HUES64 (cell line): ENCODE measurements at regions not wholly inside any gene's neighbourhood (a gene's known extent, or its start where the extent isn't known, plus 50 kb on each side); places are given as distances from the start of the nearest gene placed in this dataset.

Experiments
- H3K27ac ChIP-seq: 2 replicates; pipeline ENCODE4 v1.7.0; 2013; ENCODE audit warnings: low read depth, low read length, inconsistent platforms
- H3K27me3 ChIP-seq: 2 replicates; pipeline ENCODE4 v1.6.1; 2013; ENCODE audit warnings: mild to moderate bottlenecking, low read length; ENCODE audit not compliant: insufficient read depth
- H3K36me3 ChIP-seq: 2 replicates; pipeline ENCODE4 v1.6.1; 2013; ENCODE audit warnings: mild to moderate bottlenecking, low read length; ENCODE audit not compliant: insufficient read depth
- H3K4me1 ChIP-seq: 2 replicates; pipeline ENCODE4 v1.6.1; 2013; ENCODE audit warnings: mild to moderate bottlenecking, low read length, moderate library complexity; ENCODE audit not compliant: insufficient read depth
- H3K4me3 ChIP-seq: 2 replicates; pipeline ENCODE4 v1.5.1; 2013; ENCODE audit warnings: mild to moderate bottlenecking, low read length, moderate library complexity
- H3K9ac ChIP-seq: 2 replicates; pipeline ENCODE4 v1.6.1; 2013; ENCODE audit warnings: mild to moderate bottlenecking, low read depth, low read length
- H3K9me3 ChIP-seq: 2 replicates; pipeline ENCODE4 v1.6.1; 2013; ENCODE audit warnings: low read depth, low read length; ENCODE audit not compliant: insufficient read depth
- WGBS: fragments of 150-250, 120-280 bp; methylation state at CpG from one replicate; pipeline ENCODE4 v1.1.7; 2013; ENCODE audit warnings: missing lambda C conversion rate; 5-methylcytosine and 5-hydroxymethylcytosine counted together

DNA sequence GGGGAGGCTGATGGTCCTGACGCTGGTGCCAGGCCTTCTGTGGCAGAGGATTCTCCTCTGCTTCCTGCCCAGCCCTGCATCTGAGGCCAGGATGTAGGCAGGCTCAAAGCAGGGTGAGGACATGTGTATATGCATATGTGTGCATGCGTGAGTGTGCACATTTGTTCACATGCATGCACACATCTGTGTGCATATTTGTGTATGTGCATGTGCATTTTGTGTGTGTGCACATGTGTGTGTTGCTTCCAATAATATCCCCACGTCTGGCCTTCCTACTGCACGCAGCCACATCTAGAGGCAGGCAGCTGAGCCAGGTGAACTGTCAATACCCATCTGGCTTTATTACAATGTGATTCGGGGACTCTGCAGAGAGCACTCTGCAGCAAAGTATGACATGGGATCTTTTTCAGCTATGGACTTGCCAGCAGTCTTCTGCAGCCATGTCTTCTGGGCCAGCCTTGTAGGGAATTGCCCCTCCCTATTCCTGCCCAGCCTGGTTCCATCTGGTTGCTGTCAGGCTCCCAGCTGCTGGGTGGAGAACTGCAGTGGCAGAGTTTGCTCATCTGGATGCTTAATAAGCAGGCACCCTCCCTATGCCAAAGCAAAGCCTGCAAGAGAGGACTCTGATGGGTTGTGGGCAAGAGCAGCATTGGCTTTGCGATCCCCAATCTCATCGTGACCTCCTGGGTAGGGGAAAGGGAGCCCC lies 140.7 kb downstream of the PFKFB3 start:
- Histone ChIP-seq H3K9ac (no peak overlapping the region), H3K27me3 (no peaks in the 10 kb centered on the region), H3K9me3 (no peaks in the 10 kb centered on the region), H3K27ac (no peak overlapping the region), H3K4me3 (no peak overlapping the region), H3K36me3 (no peaks in the 10 kb centered on the region), H3K4me1 (no peaks in the 10 kb centered on the region)
- 95% methylated on average over 7 of the region's 7 CpGs for WGBS

DNA sequence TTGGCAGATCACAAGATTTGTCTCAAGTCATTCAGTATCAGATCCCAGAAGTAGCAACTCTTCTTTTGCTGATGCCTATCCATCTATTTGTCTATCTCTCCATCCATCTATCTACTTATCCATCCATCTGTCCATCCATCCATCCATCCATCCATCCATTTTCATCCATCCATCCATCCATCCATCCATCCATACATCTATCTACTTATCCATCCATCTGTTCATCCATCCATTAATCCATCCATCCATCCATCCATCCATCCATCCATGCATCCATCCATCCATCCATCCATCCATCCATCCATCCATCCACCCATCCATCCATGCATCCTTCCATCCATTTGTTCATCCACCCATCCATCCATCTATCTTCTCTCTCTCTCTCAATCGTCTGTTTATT lies 142.7 kb downstream of the PFKFB3 start:
- Histone ChIP-seq H3K27ac (no peak overlapping the region), H3K27me3 (no peaks in the 10 kb centered on the region), H3K36me3 (no peaks in the 10 kb centered on the region), H3K9me3 (no peaks in the 10 kb centered on the region), H3K4me1 (no peaks in the 10 kb centered on the region), H3K9ac (no peak overlapping the region), H3K4me3 (no peak overlapping the region)
- 97% methylated on average over 1 of the region's 1 CpG for WGBS

DNA sequence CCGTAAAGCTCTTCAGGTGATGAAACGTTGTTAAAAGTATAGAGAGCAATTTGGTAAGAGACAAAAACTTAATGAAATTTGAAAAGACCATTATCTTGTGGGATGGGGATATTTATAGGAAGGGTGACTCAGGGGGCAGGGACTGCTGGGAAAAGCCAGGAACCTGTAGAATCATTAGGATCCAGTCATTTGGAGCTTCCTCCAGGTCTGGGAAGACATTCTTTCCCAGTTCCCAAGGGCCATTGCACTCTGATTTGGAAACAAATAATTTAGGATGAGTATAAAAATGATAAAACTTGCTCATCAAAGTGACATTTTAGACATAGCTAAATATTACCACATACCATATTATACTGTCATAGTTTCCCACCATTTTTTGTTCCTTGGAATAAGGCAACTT lies 143.9 kb downstream of the PFKFB3 start:
- Histone ChIP-seq H3K36me3 (no peaks in the 10 kb centered on the region), H3K4me1 (no peaks in the 10 kb centered on the region; the same call in 1 of the 2 replicates), H3K4me3 (no peak overlapping the region), H3K9me3 (no peaks in the 10 kb centered on the region), H3K27ac (no peak overlapping the region), H3K27me3 (no peaks in the 10 kb centered on the region), H3K9ac (no peak overlapping the region)
- 89% methylated on average over 2 of the region's 2 CpGs for WGBS

DNA sequence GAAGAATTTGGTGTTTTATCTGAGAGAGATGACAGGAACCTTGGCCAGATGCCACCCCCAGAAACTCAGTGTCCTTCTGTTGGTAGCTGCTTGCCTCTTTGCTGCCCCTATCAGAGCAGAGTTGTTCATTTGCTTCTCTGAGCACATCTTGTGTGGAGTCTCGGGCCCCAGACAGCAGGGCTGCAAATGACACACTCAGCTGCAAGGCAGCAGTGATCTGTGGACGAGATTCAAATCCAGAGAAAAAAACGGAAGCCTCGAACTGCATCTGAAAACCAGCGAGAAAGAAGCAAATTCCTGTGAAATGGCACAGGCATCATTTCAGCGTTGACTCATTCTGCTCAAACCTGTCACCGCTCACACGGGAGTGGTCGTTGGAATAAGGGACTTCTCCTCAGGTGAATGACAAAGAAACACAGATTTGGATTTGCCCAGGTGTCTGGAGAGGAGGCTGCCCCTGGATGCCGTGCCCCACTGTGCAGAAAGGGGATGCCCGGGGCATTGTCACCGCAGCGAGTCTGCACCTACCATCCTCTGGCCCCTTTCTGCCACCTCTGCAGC lies 144.7 kb downstream of the PFKFB3 start:
- H3K9ac ChIP-seq, result no peak overlapping the region
- H3K27ac ChIP-seq, result no peak overlapping the region

DNA sequence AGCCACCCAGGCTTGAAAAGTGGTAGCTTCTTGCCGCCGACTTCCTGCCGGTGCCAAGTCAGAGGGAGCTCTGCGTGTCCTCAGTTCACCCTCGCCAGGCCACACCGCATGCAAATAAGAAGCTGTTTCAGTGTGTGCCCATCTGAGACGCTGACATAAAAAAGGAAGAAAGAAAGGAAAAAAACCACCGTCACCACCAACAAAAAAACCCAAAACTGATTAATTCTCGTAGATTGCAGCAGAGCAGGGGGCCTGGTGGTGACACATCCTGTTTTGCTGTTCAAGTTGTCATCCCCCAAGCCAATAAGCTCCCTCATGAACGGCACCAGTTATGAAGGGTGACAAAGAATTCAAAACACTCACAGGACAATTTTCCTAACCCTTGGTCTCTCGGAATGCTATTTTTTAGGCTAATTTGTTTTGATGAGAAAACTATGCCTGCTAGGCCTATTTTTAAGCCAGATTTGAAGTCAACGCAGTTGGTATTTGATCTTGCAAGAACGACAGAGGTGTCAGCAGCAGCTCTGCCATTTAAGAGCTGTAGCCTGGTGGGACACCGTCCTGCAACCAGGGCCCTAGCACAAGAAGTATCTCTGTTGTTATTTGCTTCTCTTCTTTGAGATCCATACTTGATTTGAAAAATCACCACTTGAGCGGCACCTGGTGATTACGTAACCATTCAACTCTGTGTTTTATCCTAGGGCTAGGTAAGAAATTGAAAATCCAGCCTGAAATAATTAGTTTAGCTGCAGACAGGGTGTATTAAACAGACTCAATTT lies 145.6 kb downstream of the PFKFB3 start:
- H3K9ac ChIP-seq, result no peak overlapping the region

More for the DNA sequence above, 144.7 kb downstream of the PFKFB3 start:
- no peaks in the 10 kb centered on the region for H3K36me3 ChIP-seq
- no peak overlapping the region for H3K4me3 ChIP-seq
- no peaks in the 10 kb centered on the region for H3K9me3 ChIP-seq
- no peaks in the 10 kb centered on the region for H3K27me3 ChIP-seq
- H3K4me1 ChIP-seq, result no peaks in the 10 kb centered on the region; the same call in 1 of the 2 replicates
- WGBS, result 75% methylated on average over 13 of the region's 13 CpGs

DNA sequence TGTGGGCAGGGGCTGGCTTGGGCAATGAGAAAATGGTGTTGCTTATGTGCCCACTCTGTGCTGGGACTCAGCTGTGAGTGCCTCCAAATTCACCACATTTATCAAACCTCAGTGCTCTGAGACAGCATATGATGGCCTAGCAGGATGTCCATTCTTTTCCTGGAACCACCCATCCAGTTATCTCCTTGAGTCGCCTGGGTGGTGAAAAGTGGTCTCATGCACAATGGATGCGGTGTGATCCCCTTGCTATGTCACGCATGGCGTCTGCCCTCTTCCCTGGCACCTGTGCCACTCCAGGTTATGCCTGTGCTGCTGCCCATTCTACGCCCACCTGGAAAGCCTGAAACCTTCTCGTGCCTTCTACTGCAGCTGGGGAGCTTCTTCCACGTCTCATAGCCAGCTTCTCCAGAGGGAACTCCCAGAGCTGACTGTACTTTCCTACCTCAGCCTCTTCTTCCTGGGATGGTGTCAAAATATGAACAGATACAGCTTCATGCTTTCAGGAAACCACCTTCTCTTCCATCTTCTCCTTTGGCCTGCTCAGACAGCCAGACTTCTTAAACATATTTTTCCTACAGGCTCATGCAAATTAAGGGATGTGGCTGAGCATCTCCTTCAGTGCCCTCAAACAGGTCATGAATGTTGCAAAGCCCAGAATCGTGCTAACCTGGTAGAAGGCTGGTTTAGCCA lies 147.3 kb downstream of the PFKFB3 start:
- H3K4me3 ChIP-seq, result no peak overlapping the region
- H3K9me3 ChIP-seq, result no peaks in the 10 kb centered on the region
- no peaks in the 10 kb centered on the region for H3K36me3 ChIP-seq
- no peaks in the 10 kb centered on the region for H3K27me3 ChIP-seq
- no peak overlapping the region for H3K27ac ChIP-seq
- no peak overlapping the region for H3K9ac ChIP-seq
- 94% methylated on average over 8 of the region's 8 CpGs for WGBS
- no peaks in the 10 kb centered on the region; the same call in 1 of the 2 replicates for H3K4me1 ChIP-seq

More for the DNA sequence above, 145.6 kb downstream of the PFKFB3 start:
- H3K4me1 ChIP-seq, result no peaks in the 10 kb centered on the region; the same call in 1 of the 2 replicates
- H3K27ac ChIP-seq, result no peak overlapping the region
- no peak overlapping the region for H3K4me3 ChIP-seq
- no peaks in the 10 kb centered on the region for H3K36me3 ChIP-seq
- no peaks in the 10 kb centered on the region for H3K9me3 ChIP-seq
- no peaks in the 10 kb centered on the region for H3K27me3 ChIP-seq
- WGBS, result 74% methylated on average over 16 of the region's 16 CpGs

DNA sequence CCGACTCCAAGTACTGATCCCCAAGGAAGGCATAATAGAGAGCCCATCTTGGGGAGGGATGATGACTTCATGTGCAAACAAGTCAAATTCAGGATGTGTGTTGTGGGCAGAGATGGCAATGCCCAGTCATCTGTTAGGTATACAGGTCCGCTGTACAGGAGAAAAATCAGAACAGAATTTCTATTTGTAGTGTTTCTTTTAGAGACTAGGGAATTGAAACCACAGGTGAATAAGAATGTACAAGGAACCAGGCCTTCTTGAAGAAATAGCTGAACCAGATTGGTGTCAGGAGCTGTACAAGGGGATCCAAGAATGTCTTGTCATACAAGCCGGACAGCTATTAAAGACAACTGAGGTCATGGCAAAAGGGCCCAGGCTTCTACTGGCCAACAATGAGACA lies 147.9 kb downstream of the PFKFB3 start:
- H3K9me3 ChIP-seq, result no peaks in the 10 kb centered on the region
- no peak overlapping the region for H3K4me3 ChIP-seq
- H3K4me1 ChIP-seq, result no peaks in the 10 kb centered on the region; the same call in 1 of the 2 replicates
- H3K27me3 ChIP-seq, result no peaks in the 10 kb centered on the region
- no peak overlapping the region for H3K9ac ChIP-seq
- H3K27ac ChIP-seq, result no peak overlapping the region
- no peaks in the 10 kb centered on the region for H3K36me3 ChIP-seq
- 97% methylated on average over 3 of the region's 3 CpGs for WGBS

DNA sequence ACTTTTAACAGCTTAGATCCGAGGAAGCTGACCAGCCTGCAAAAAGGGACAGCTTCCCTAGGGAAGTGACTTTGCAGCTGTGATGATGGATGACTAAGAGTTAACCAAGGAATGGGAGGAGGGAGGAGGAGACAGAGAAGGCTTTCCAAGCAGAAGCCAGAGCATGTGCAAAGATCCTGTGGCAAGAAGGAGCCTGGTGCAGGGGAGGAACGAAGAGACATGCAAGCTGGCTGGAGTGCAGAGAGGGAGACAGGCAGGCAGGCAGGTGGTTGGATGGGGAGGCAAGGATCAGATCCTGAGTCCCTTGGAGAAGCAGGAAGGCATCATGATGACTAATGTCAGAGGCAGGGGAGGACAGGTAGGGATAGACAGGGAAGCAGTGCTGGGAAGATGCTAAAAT lies 148.8 kb downstream of the PFKFB3 start:
- no peaks in the 10 kb centered on the region for H3K27me3 ChIP-seq
- H3K36me3 ChIP-seq, result no peaks in the 10 kb centered on the region
- WGBS, result 92% methylated on average over 2 of the region's 2 CpGs
- no peaks in the 10 kb centered on the region; the same call in 1 of the 2 replicates for H3K4me1 ChIP-seq
- no peak overlapping the region for H3K4me3 ChIP-seq
- H3K9ac ChIP-seq, result no peak overlapping the region
- peaks cover 6% of the 10 kb centered on the region for H3K9me3 ChIP-seq
- H3K27ac ChIP-seq, result no peak overlapping the region

DNA sequence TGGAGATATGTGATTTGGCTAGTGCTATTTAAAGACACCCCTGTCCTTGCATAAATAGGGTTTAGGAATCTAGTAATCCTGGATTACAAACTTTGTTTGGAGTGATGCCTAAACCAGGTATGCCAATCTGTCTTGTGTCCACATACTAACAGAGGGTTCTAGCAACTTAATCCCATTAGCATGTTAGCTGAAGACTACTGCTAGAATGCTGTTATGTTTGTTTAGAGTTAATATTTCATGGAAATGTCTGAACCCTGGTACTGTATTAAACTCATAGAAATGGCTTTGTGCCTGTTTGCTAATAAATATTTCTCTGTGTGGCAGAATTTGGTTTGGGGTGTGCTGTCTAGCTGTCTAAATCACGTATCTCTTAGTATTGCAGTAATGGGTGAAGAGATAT lies 150.8 kb downstream of the PFKFB3 start:
- WGBS, result 94% methylated on average over 1 of the region's 1 CpG
- peaks cover 12% of the 10 kb centered on the region for H3K9me3 ChIP-seq
- no peaks in the 10 kb centered on the region; the same call in 1 of the 2 replicates for H3K4me1 ChIP-seq
- H3K9ac ChIP-seq, result no peak overlapping the region
- H3K4me3 ChIP-seq, result no peak overlapping the region
- H3K27me3 ChIP-seq, result no peaks in the 10 kb centered on the region
- no peaks in the 10 kb centered on the region for H3K36me3 ChIP-seq
- no peak overlapping the region for H3K27ac ChIP-seq

DNA sequence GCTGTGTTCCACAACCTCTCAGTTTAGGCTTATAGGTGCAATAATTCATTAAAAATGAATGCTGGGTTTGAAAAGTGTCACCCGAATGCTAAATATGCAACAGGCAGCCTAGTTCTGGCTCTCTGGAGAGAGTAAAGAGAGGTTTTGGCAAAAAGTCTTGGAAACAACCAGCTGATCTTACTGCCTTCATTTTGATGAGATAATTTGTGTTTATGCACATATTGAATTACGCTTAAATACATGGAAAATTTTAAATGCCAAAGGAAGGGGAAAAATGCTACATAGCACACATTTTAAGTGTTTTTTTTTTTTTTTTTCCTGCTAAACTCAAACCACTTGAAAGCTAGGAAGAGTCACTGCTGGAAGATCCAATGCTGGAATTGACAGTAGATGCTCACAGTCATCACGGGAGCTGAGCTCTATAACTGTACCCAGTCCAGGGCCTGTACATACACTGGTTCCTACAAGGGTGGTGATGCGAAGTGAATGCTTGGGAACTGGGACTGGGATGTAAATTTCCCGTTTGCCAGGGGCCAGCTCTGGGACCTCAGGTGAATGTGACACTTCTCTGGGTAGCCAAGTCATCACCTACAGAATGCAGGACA lies 151.5 kb downstream of the PFKFB3 start:
- H3K27ac ChIP-seq, result no peak overlapping the region

More for the DNA sequence above, 151.5 kb downstream of the PFKFB3 start:
- 88% methylated on average over 5 of the region's 5 CpGs for WGBS
- no peaks in the 10 kb centered on the region; the same call in 1 of the 2 replicates for H3K4me1 ChIP-seq
- H3K36me3 ChIP-seq, result no peaks in the 10 kb centered on the region
- no peak overlapping the region for H3K4me3 ChIP-seq
- no peak overlapping the region for H3K9ac ChIP-seq
- no peaks in the 10 kb centered on the region for H3K27me3 ChIP-seq
- peaks cover 12% of the 10 kb centered on the region for H3K9me3 ChIP-seq
